H1 (cell line): ENCODE measurements at regions not wholly inside any gene's neighbourhood (a gene's known extent, or its start where the extent isn't known, plus 50 kb on each side); places are given as distances from the start of the nearest gene placed in this dataset.

Source experiments
- TF ChIP-seq, protein P1 (sequence below): fragments of 300-600 bp; sonication (generic); IDR thresholded peaks from 2 replicates; pipeline ENCODE4 v1.7.1; 2012; ENCODE audit warnings: low read length, moderate library complexity, mild to moderate bottlenecking, inconsistent platforms; ENCODE audit not compliant: insufficient replicate concordance

DNA sequence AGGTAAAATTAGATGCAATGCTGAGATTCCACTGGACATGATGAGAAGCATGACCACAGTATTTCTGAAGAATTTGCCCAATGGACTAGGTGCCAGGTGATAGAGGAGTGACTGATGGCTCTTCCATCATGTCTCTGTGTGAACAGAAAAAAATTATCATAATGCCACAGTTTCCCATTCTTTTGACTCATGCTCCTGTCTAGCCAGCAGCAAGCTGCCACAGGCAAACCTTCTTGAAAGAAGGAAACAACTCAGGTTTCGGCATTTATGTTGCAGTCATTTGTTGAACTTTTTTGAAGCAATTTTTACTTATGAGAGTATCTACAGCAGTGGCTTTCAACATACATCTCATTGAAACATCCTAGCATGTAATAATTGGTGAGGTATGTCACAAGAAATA lies 284.8 kb upstream of the CD180 start (continued):
- TF ChIP-seq, protein P1, sequence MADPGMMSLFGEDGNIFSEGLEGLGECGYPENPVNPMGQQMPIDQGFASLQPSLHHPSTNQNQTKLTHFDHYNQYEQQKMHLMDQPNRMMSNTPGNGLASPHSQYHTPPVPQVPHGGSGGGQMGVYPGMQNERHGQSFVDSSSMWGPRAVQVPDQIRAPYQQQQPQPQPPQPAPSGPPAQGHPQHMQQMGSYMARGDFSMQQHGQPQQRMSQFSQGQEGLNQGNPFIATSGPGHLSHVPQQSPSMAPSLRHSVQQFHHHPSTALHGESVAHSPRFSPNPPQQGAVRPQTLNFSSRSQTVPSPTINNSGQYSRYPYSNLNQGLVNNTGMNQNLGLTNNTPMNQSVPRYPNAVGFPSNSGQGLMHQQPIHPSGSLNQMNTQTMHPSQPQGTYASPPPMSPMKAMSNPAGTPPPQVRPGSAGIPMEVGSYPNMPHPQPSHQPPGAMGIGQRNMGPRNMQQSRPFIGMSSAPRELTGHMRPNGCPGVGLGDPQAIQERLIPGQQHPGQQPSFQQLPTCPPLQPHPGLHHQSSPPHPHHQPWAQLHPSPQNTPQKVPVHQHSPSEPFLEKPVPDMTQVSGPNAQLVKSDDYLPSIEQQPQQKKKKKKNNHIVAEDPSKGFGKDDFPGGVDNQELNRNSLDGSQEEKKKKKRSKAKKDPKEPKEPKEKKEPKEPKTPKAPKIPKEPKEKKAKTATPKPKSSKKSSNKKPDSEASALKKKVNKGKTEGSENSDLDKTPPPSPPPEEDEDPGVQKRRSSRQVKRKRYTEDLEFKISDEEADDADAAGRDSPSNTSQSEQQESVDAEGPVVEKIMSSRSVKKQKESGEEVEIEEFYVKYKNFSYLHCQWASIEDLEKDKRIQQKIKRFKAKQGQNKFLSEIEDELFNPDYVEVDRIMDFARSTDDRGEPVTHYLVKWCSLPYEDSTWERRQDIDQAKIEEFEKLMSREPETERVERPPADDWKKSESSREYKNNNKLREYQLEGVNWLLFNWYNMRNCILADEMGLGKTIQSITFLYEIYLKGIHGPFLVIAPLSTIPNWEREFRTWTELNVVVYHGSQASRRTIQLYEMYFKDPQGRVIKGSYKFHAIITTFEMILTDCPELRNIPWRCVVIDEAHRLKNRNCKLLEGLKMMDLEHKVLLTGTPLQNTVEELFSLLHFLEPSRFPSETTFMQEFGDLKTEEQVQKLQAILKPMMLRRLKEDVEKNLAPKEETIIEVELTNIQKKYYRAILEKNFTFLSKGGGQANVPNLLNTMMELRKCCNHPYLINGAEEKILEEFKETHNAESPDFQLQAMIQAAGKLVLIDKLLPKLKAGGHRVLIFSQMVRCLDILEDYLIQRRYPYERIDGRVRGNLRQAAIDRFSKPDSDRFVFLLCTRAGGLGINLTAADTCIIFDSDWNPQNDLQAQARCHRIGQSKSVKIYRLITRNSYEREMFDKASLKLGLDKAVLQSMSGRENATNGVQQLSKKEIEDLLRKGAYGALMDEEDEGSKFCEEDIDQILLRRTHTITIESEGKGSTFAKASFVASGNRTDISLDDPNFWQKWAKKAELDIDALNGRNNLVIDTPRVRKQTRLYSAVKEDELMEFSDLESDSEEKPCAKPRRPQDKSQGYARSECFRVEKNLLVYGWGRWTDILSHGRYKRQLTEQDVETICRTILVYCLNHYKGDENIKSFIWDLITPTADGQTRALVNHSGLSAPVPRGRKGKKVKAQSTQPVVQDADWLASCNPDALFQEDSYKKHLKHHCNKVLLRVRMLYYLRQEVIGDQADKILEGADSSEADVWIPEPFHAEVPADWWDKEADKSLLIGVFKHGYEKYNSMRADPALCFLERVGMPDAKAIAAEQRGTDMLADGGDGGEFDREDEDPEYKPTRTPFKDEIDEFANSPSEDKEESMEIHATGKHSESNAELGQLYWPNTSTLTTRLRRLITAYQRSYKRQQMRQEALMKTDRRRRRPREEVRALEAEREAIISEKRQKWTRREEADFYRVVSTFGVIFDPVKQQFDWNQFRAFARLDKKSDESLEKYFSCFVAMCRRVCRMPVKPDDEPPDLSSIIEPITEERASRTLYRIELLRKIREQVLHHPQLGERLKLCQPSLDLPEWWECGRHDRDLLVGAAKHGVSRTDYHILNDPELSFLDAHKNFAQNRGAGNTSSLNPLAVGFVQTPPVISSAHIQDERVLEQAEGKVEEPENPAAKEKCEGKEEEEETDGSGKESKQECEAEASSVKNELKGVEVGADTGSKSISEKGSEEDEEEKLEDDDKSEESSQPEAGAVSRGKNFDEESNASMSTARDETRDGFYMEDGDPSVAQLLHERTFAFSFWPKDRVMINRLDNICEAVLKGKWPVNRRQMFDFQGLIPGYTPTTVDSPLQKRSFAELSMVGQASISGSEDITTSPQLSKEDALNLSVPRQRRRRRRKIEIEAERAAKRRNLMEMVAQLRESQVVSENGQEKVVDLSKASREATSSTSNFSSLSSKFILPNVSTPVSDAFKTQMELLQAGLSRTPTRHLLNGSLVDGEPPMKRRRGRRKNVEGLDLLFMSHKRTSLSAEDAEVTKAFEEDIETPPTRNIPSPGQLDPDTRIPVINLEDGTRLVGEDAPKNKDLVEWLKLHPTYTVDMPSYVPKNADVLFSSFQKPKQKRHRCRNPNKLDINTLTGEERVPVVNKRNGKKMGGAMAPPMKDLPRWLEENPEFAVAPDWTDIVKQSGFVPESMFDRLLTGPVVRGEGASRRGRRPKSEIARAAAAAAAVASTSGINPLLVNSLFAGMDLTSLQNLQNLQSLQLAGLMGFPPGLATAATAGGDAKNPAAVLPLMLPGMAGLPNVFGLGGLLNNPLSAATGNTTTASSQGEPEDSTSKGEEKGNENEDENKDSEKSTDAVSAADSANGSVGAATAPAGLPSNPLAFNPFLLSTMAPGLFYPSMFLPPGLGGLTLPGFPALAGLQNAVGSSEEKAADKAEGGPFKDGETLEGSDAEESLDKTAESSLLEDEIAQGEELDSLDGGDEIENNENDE, result no peak
